ENCODE measurements at regions not wholly inside any gene's neighbourhood (a gene's known extent, or its start where the extent isn't known, plus 50 kb on each side); places are given as distances from the start of the nearest gene placed in this dataset.

DNA sequence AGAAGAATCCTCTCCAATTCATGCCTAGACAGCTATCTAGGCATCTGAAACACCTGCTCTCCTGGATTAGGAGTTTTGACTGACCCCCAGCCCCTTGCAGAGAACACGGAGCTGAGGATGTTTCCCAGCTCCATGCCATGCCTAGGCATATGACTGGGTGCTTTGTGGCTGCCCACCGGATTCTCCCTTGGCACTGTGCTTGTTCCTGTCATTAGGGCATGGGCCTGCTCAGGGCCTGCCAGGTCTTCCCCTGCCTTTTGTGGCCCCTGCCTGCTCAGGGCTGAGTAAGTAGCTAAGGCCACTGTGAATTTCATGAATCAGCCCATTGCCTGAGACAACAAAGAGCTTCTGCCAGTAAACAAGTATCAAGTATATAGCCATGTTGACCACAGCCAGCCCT lies 867.4 kb downstream of the TECRL start:
- Histone ChIP-seq H3K79me1 (ENCODE audit: low read length) (no peaks in the 10 kb centered on the region), H3K4me3 (ENCODE audit: low read depth, low read length) (no peak overlapping the region), H3K27ac (ENCODE audit: low read depth, low read length) (no peak overlapping the region), H3K14ac (ENCODE audit: low read length) (no peak overlapping the region), H2BK120ac (ENCODE audit: insufficient read depth, low read length, poor library complexity) (no peak overlapping the region), H3K18ac (ENCODE audit: low read length) (no peak overlapping the region), H2AK5ac (ENCODE audit: low read length) (no peak overlapping the region), H3K9me3 (ENCODE audit: insufficient read depth, low read depth, low read length) (peaks cover 2% of the 10 kb centered on the region), H3K9ac (ENCODE audit: low read length) (no peak overlapping the region), H3K23ac (ENCODE audit: low read length) (no peak overlapping the region), H2AFZ (ENCODE audit: insufficient read depth, low read length, poor library complexity) (no peak overlapping the region), H3K36me3 (ENCODE audit: control insufficient read depth in 1 of 2, insufficient read depth in 2 of 2, low read length in 2 of 2) (no peaks in the 10 kb centered on the region), H3K27me3 (ENCODE audit: insufficient read depth, low read length) (no peaks in the 10 kb centered on the region), H4K8ac (ENCODE audit: low read depth, low read length) (no peak overlapping the region), H2BK5ac (ENCODE audit: low read depth, low read length, poor library complexity) (no peak overlapping the region), H4K91ac (ENCODE audit: low read depth, low read length) (no peak overlapping the region), H4K12ac (ENCODE audit: low read depth, low read length) (no peak overlapping the region), H3K4ac (ENCODE audit: low read depth, low read length) (no peak overlapping the region), H3K4me2 (ENCODE audit: low read length) (no peak overlapping the region), H3K79me2 (ENCODE audit: control insufficient read depth, insufficient read depth, low read length, poor library complexity) (no peaks in the 10 kb centered on the region), H2BK12ac (ENCODE audit: low read length) (no peak overlapping the region), H3K4me1 (ENCODE audit: control insufficient read depth in 1 of 2, insufficient read depth in 2 of 2, low read length in 2 of 2) (no peaks in the 10 kb centered on the region)
- no peak for DNase-seq
- no CpG with 5 or more reads among the region's 2 CpGs for WGBS (ENCODE audit: extremely low coverage, insufficient coverage, insufficient read length)

DNA sequence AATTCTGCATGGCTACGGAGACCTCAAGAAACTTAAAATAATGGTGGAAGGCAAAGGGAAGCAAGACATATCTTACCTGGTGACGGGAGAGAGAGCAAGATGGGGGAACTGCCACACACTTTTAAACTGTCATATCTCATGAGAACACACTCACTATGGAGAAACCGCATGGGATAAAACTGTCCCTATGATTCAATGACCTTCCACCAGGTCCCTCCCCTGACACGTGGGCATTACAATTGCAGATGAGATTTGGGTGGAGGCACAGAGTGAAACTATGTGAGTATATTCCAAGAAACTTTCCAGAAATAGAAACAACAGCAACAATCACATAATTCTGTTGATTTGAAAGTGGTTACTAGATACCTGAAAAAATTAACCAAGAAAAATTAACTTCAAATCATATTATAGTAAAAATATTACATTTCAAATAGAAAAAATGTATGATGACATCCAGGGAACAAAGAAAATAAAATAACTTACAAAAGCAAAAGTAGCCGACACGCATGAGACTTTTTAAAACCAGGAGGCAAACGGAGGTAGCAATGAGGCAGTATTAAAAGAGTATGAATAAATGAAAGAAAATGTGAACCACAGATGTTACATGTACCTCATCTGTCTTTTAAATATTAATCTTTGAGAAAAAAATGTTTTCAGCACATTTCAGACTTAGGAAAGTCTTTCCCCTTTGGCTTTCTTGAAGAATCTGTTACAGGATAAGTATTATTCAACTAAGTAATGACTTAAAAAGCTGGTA lies 879.5 kb downstream of the TECRL start:
- Histone ChIP-seq H4K8ac (ENCODE audit: low read depth, low read length) (no peak overlapping the region), H3K4me2 (ENCODE audit: low read length) (no peak overlapping the region), H2BK5ac (ENCODE audit: low read depth, low read length, poor library complexity) (no peak overlapping the region), H2AK5ac (ENCODE audit: low read length) (no peak overlapping the region), H3K14ac (ENCODE audit: low read length) (no peak overlapping the region), H3K4me1 (ENCODE audit: control insufficient read depth in 1 of 2, insufficient read depth in 2 of 2, low read length in 2 of 2) (no peaks in the 10 kb centered on the region), H4K12ac (ENCODE audit: low read depth, low read length) (no peak overlapping the region), H3K36me3 (ENCODE audit: control insufficient read depth in 1 of 2, insufficient read depth in 2 of 2, low read length in 2 of 2) (no peaks in the 10 kb centered on the region), H2BK12ac (ENCODE audit: low read length) (peak overlapping the region; percentile 24), H3K27ac (ENCODE audit: low read depth, low read length) (no peak overlapping the region), H2AFZ (ENCODE audit: insufficient read depth, low read length, poor library complexity) (no peak overlapping the region), H3K4ac (ENCODE audit: low read depth, low read length) (no peak overlapping the region), H3K27me3 (ENCODE audit: insufficient read depth, low read length) (no peaks in the 10 kb centered on the region), H3K23ac (ENCODE audit: low read length) (no peak overlapping the region), H3K9ac (ENCODE audit: low read length) (no peak overlapping the region), H3K18ac (ENCODE audit: low read length) (no peak overlapping the region), H3K79me1 (ENCODE audit: low read length) (no peaks in the 10 kb centered on the region), H2BK120ac (ENCODE audit: insufficient read depth, low read length, poor library complexity) (no peak overlapping the region), H3K79me2 (ENCODE audit: control insufficient read depth, insufficient read depth, low read length, poor library complexity) (no peaks in the 10 kb centered on the region), H3K9me3 (ENCODE audit: insufficient read depth, low read depth, low read length) (no peaks in the 10 kb centered on the region), H3K4me3 (ENCODE audit: low read depth, low read length) (no peak overlapping the region), H4K91ac (ENCODE audit: low read depth, low read length) (no peak overlapping the region)
- no peak for DNase-seq
- WGBS (ENCODE audit: extremely low coverage, insufficient coverage, insufficient read length) = no CpG with 5 or more reads among the region's 7 CpGs

- Histone ChIP-seq H4K8ac (ENCODE audit: low read depth, low read length) (no peak overlapping the region), H3K27me3 (ENCODE audit: insufficient read depth, low read length) (no peaks in the 10 kb centered on the region), H3K27ac (ENCODE audit: low read depth, low read length) (no peak overlapping the region), H3K79me2 (ENCODE audit: control insufficient read depth, insufficient read depth, low read length, poor library complexity) (no peaks in the 10 kb centered on the region), H3K9ac (ENCODE audit: low read length) (no peak overlapping the region), H3K23ac (ENCODE audit: low read length) (no peak overlapping the region), H3K18ac (ENCODE audit: low read length) (no peak overlapping the region), H2AFZ (ENCODE audit: insufficient read depth, low read length, poor library complexity) (no peak overlapping the region), H2AK5ac (ENCODE audit: low read length) (no peak overlapping the region), H4K12ac (ENCODE audit: low read depth, low read length) (no peak overlapping the region), H3K4me3 (ENCODE audit: low read depth, low read length) (no peak overlapping the region), H3K9me3 (ENCODE audit: insufficient read depth, low read depth, low read length) (no peaks in the 10 kb centered on the region), H2BK120ac (ENCODE audit: insufficient read depth, low read length, poor library complexity) (no peak overlapping the region), H2BK5ac (ENCODE audit: low read depth, low read length, poor library complexity) (no peak overlapping the region), H3K14ac (ENCODE audit: low read length) (no peak overlapping the region), H4K91ac (ENCODE audit: low read depth, low read length) (no peak overlapping the region), H2BK12ac (ENCODE audit: low read length) (no peak overlapping the region), H3K36me3 (ENCODE audit: control insufficient read depth in 1 of 2, insufficient read depth in 2 of 2, low read length in 2 of 2) (no peaks in the 10 kb centered on the region), H3K4me2 (ENCODE audit: low read length) (no peak overlapping the region), H3K4ac (ENCODE audit: low read depth, low read length) (no peak overlapping the region), H3K79me1 (ENCODE audit: low read length) (no peaks in the 10 kb centered on the region), H3K4me1 (ENCODE audit: control insufficient read depth in 1 of 2, insufficient read depth in 2 of 2, low read length in 2 of 2) (no peaks in the 10 kb centered on the region)
- no peak for DNase-seq
- WGBS (ENCODE audit: extremely low coverage, insufficient coverage, insufficient read length) = no CpG with 5 or more reads among the region's 4 CpGs
Observed at GRCh38 chr4:63528256-63528991, 880.8 kb downstream of the TECRL start.

DNA sequence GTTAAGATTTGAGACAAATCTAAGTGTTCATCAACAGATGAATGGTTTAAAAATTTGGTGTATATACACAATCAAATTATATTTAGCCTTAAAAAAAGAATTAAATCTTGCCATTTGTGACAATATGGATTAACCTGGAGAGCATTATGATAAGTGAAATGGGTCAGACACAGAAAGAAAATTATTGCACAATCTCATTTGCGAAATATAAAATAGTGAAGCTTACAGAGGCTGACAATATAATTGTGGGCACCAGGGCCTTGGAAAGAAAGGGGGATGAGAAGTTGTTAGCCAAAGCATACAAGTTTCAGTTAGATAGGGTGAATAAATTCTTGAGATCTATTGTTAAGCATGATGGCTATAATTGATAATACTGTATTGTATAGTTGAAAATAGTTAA lies 883.0 kb downstream of the TECRL start:
- H4K8ac ChIP-seq (ENCODE audit: low read depth, low read length) = no peak overlapping the region
- no peak overlapping the region for H3K27ac ChIP-seq (ENCODE audit: low read depth, low read length)
- no peak overlapping the region for H2BK5ac ChIP-seq (ENCODE audit: low read depth, low read length, poor library complexity)
- H3K14ac ChIP-seq (ENCODE audit: low read length) = no peak overlapping the region
- no peak overlapping the region for H2BK12ac ChIP-seq (ENCODE audit: low read length)
- no peaks in the 10 kb centered on the region for H3K79me2 ChIP-seq (ENCODE audit: control insufficient read depth, insufficient read depth, low read length, poor library complexity)
- no peak overlapping the region for H3K9ac ChIP-seq (ENCODE audit: low read length)
- no peaks in the 10 kb centered on the region for H3K4me1 ChIP-seq (ENCODE audit: control insufficient read depth in 1 of 2, insufficient read depth in 2 of 2, low read length in 2 of 2)
- H3K18ac ChIP-seq (ENCODE audit: low read length) = no peak overlapping the region
- H3K36me3 ChIP-seq (ENCODE audit: control insufficient read depth in 1 of 2, insufficient read depth in 2 of 2, low read length in 2 of 2) = no peaks in the 10 kb centered on the region
- H3K27me3 ChIP-seq (ENCODE audit: insufficient read depth, low read length) = no peaks in the 10 kb centered on the region
- H3K79me1 ChIP-seq (ENCODE audit: low read length) = no peaks in the 10 kb centered on the region
- no peak overlapping the region for H2BK120ac ChIP-seq (ENCODE audit: insufficient read depth, low read length, poor library complexity)
- H4K91ac ChIP-seq (ENCODE audit: low read depth, low read length) = no peak overlapping the region
- H3K9me3 ChIP-seq (ENCODE audit: insufficient read depth, low read depth, low read length) = no peaks in the 10 kb centered on the region
- WGBS (ENCODE audit: extremely low coverage, insufficient coverage, insufficient read length) = no CpG with 5 or more reads among the region's 1 CpG
- no peak overlapping the region for H3K4ac ChIP-seq (ENCODE audit: low read depth, low read length)
- no peak overlapping the region for H2AFZ ChIP-seq (ENCODE audit: insufficient read depth, low read length, poor library complexity)
- H3K23ac ChIP-seq (ENCODE audit: low read length) = no peak overlapping the region
- no peak overlapping the region for H3K4me3 ChIP-seq (ENCODE audit: low read depth, low read length)
- H2AK5ac ChIP-seq (ENCODE audit: low read length) = no peak overlapping the region
- DNase-seq = no peak
- H3K4me2 ChIP-seq (ENCODE audit: low read length) = no peak overlapping the region
- no peak overlapping the region for H4K12ac ChIP-seq (ENCODE audit: low read depth, low read length)

Measured in trophoblast cell (in vitro differentiated cells and primary cell).